GM21576 (cell line): ENCODE measurements at regions not wholly inside any gene's neighbourhood (a gene's known extent, or its start where the extent isn't known, plus 50 kb on each side); places are given as distances from the start of the nearest gene placed in this dataset.

ENCODE experiments used
- ATAC-seq: cut with Tn5 transposase; IDR thresholded peaks from one replicate; pipeline ENCODE4 v1.9.1; 2021; ENCODE audit warnings: mild to moderate bottlenecking, moderate library complexity; ENCODE audit not compliant: unreplicated experiment

DNA sequence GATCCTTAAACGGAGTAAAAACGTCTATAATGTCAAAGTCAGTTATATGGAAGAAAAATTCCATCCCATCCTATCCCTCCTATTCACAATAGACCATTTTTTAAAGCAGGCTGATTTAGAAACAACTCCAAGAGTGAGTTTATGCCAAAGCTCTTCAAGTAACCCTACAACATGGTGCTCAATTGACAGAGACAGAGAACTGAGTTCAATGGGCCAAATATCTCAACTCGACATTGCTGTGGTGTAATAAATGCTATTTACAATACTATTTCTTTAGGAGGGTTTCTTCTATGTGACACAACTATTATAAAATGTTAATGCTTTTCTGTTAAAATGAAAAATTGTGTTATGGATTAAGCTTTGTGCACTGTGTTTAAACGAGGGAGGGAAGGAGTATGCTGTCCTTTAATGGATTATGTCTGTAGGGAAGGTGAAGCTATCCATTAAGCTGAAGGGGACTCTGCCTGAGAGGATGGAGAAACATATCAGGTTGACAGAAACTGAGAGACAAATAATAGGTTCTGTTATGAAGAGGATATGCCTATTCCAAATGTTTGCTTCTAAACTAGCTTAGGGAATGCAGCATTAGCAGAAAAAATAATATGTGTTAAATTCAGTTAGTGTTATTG is 362.5 kb upstream of the CHRM3 start:
- ATAC-seq = no peak

DNA sequence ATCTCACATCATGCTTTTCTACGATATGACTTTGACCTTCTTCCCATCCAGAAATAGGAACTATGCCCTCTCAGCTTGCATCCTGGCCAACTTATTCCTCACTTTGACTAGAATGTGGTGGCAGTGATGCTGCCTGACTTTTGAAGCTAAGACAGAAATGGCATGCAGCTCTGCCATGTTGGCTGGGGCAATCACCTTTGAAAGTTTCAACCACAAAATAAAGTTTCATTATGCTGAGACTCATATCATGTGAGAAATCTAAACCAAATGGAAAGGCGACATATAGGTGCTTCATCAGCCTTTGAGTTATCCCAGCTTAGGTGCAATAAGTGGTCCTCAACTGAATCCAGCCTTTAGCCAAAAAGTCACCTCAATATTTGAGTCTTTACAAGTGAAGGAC is 370.0 kb upstream of the CHRM3 start:
- no peak for ATAC-seq

DNA sequence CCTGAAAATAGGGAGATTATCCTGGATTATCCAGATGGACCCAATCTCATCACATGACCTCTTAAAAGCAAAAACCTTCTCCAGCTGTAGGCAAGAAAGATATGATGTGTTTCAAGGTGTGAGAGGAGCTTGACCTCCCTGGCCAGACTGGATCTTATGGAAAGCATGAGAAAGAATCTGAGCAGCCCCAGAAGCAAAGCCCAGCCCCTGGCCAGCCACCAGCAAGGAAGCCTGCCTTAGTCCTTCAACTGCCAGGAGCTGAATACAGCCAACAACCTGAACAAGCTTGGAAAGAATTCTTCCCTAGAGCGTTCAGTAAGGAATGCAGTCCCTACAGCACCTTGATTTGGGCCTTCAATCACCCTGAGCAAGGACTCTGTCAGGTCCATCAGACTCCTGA is 375.0 kb upstream of the CHRM3 start:
- ATAC-seq = no peak

DNA sequence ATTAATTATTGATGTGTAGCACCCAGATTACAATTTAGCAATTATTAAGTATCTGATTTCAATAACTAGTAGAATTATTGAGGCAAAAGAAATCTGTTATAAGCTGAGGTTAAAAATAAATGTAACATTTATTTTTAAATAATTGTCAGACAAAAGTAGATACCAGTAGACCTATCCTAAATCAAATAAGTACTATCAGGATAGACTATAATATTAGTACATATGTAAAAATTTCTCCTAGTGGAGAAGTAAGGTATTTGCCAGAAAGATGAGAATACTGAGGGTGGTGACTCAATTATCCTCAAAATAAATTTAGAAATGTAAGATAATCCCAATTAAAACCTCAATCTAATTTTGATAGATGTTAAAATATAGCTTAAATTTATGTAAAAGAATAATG is 377.8 kb upstream of the CHRM3 start:
- ATAC-seq = no peak

DNA sequence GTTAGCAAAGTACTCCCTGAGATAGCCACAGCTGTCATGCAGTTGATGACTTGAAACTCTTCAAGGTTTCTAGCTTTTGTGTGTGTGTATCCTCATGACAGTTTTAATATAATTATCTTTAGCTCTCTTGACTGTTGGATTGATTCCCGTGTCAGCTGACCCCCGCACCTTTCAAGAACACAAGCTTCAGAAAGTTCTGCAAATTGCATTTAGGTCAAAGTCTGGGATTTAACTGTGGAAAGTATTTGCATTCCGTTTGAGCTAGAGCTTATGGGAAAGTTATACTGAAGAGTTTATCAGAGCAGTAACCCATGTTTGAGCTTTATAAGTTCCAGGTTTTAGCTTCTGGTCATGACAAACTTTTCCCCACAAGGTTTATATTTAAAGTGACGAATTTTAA is 380.1 kb upstream of the CHRM3 start:
- ATAC-seq = no peak

DNA sequence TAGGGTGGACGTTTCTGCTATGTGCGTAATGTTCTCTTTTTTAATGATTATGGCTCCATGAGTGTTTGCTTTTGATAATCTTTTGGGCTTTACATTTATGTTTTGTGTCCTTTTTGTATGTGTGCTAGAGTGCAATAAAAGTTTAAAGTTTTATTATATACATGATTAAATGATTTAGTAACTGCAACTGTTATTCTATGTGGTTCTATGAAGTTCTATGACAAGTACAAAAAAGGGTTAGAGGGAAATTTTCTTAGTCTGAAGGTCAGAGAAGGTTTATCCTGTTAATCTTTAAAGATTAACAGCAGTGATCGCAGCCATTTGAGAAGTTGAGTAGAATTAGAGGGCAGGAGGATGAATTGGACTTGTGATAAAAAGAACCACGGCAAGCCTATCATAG is 386.4 kb upstream of the CHRM3 start:
- no peak for ATAC-seq

DNA sequence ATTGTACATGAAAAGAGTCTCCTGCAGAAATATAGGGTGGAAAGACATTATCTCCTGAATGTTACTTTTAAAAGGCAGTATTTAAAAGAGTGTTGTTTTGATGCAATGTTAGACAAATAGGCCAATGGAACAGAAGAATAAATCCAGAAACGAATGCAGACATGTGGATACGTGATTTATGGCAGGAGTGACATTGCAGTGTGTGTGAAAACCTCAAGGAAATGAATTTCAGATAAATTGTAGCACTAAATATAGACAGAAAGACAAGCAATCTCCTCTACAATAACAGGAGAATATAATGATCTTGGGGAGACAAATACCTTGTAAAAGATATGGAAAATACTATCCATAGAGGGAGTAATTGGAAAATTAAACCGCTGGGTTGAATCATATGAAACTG is 387.8 kb upstream of the CHRM3 start:
- ATAC-seq = no peak

DNA sequence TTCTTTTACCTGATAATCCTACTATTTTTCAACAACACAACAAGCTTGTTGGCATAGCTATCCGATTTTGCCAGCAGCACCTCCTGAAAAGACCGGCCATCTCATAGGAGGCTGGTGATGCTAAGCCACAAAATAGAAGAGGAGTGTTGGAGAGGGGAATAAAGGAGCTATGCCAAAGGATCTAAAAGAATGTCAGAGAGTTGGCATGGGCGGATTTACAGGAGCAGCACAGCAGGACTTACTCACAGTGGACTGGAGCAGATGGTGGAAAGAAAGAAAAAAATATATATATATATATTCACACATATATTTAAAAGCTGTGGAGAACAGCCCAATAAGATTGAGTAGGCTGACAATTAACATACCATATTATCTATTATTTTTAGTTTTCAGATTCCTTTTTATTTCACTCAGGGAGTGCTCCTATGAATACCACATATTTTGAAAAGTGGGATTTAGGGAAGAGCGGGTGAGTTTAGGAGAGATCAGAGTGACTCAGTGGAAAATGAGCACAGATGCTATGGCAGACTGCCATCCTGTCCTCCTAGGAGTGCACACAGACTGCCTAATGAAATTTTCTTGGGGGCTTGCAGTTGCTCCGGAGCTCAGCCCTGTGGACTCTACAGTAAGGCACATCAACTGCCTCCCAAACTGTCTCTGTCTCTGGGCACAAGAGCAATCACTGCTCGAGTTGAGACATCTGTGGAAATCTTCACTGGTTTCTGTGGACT is 394.4 kb upstream of the CHRM3 start:
- no peak for ATAC-seq

DNA sequence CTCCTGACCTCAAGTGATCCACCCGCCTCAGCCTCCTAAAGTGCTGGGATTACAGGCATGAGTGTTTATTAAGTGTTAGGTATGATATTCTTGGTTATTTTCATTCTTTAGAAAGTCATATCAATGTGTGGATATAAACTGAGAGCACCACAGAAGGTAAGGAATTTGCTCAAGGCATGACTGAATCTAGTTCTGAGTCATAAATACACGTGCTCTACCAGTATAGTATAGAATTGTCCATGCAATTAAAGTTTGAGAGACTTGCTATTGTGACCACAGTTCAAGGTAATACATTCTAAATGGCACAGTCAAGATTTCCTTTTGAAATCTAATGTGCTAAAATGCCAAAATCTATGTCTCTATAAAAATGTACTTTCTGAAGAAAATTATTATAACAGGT is 401.1 kb upstream of the CHRM3 start:
- no peak for ATAC-seq

DNA sequence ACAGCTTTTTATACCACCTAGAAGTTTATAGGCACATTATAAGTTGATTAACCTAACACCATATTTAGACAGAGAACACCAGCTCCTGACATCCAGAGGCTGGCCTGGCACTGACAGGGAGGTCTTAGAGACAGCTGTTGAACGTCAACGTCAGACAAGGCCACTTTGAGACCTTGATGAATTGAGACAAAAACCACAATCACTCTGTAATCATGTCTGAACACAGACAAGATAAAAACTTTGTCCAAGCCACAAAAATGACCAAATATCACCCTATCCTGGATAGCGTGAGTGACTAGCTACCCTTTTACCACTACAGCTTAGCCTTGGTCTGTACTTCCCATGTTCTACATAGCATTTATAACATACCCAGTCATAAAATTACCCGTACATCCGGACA is 403.6 kb upstream of the CHRM3 start:
- ATAC-seq = no peak

DNA sequence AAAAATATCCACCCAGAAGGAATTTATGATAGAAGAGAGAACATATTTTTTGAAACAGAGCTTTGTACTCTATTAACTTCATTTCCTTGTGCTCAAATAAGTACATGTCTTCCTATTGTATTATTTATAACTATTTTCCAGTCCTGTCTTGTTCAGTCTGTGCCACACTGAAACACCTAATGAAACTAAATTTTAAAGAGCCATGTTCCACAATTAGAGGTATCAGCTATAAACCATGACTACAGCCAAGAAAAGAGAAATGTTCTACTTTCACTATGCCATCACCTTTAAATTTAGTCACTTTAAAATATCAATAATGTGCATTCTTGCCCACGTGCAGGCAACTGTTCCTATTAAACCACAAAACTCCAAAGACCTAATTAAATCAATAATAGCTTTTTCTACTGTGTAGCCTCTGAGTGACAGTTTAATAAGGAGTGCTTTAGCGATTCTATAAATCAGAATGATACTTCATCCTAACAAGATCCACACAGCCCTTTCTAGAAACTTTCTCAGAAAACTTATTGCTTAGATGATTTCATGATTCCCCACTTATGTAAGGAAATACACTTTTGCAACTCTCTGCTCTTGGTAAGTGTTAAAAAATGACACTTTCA is 404.9 kb upstream of the CHRM3 start:
- no peak for ATAC-seq

DNA sequence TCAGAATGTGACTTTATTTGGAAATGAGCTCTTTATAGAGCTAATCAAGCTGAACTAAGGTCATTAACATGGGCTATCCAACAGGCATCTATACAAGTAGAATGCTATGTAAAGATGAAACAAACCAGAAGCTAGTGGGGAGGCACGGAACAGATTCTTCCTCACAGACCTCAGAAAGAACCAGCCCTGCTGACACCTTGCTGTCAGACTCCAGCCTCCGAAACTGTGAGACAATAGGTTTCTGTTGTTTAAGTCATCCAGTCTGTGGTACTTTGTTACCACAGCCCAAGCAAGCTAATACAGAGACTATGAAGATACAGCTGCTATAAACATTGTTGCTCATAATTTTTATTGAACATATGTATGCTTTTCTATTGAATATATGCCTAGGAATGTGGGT is 406.3 kb upstream of the CHRM3 start:
- ATAC-seq = no peak

DNA sequence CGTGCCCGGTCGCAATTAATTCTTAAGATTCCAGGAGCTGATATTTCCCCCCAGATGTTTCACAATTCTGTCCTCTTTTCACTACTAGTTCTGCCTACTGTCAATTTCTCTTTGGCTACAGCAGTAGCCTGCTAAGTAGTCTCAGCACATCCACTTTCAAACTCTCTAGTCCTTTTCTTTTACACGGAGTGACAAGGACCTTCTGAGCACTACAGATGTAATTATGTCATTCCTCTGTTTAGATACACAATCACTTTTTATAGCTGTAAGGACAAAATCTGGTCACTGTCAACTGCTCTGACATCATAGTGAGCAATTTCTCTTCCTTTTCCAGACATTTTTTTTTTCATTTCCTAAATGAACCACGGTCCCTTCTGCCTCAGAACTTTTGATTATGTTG is 421.7 kb upstream of the CHRM3 start:
- ATAC-seq = no peak

DNA sequence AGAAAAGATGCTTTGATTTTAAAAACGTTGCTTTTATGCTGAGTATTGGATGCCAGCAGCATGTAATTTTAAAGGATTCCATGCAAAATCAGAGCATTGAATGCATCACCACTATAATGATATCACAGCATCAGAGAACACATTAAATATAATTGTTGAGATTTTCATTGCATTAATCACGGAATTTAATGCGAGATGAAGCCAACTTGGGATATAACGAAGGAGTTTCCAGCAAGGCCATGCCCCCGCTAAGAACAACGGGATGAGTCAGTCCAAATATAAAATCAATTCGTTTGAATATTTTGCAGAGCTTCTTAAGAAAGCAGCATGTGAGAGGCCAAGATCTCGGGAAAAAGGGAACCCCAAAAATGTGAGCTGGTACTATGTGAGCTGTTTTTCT is 423.4 kb upstream of the CHRM3 start:
- ATAC-seq = no peak

DNA sequence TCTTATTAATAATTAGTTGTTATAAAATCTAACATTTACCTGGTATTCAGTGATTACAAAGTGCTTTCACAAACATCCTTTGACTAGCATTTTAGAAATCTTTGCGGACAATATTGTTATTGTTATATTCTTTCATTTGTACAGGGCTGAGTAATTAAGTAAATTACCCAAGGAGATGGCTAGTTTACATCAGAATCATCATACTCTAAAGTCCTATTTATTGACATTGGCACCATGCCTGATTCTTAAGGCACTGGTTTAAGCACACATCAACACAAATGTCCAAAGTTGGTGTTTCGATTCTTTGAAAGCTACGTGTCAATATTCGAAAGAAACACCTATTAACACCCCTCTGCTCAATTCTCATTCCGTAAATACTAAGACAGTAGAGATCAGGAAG is 424.6 kb upstream of the CHRM3 start:
- no peak for ATAC-seq

DNA sequence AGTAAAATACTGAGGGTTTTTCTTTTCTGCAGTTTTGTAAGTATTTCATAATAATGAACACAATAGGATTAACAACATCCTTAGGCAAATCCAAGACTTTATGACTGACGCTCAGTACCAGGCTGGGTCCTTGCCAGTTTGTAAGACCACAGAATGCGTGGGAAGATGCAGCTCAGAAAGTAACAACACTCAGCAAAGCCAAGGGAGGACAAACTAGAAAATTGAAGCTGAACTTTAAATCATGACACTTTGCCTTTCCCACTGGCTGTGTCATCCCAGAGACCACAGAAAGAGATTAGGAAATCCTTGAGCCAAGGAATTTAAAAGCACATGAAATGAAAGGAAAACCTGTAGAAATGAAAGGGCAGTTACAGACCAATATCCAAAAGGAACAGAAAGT is 426.3 kb upstream of the CHRM3 start:
- ATAC-seq = no peak

DNA sequence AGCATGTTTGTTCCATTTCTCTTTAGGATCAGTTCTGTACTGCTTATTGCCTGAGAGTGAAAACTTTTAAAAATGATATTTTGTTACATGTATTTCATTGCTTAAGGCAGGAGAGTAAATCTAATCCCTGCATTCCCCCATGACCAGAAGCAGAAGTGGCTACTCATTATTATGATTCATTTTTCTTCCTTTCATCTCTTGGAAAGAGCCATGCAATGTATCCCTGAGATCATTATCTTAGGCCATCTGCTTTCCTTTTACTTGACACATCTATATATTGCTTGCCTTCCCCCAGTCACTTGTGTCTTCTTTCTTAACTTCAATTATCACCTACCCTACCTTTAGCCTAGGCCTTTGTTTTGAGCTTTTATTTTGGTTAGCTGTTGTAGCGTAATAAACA is 430.4 kb upstream of the CHRM3 start:
- ATAC-seq = no peak

DNA sequence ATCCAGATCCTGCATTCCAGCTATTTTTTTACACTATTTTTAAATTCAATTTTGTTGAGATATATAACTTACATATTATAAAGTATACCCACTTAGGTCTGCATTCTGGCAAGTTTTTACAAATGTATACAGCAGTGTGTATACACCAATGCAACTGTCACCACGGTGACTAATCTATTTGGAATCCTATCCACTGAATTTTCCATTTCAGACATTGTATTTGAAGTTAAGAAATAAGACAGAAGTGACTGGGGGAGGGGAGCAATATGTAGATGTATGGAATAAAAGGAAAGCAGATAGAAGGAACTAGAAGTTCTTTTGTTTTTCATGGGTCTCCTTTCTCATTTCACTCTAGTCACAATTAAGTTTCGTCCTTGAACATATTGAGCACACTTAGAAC is 431.5 kb upstream of the CHRM3 start:
- ATAC-seq = no peak

DNA sequence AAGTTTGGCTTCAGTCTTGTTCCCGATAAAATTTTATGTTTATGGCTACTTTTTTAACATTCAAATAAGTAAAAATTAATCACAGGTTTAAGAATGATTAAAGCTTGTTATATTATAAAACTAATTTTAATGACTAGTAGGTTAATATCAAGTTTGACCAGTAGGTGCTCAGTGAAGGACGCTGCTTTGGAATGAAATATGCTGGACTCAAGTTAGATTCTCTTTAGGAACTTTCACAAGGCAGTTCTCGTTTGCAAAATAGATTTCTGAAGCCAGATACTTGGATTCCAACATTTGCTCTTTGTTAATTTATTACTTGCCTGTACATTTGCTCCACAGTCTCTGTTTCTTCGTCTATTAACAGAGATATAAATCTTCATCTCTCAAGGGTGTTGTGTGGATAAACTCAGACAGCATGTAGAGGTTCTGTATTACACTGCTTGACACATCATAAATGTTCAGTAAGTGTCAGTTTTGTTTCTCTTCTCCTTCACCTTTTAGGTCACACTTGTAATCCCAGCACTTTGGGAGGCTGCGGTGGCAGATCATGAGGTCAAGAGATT is 432.8 kb upstream of the CHRM3 start:
- no peak for ATAC-seq

DNA sequence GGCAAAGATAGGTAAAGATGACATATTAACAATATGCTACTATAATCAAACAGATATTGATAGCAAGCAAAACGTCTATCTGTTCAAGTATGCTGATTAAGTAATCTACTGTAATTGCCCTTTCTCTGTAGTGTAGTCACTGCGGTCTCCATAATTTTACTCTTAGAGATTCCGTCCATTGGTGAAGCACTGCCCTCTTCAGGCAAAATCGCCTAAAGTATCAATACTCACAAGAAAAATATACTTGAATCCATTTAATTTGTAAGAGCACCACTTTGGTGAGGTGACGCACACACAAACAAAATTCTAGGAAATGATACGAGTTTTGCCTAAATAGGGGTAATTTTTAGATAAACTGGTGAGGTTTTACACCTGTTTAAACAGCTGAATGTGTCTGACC is 434.6 kb upstream of the CHRM3 start:
- no peak for ATAC-seq

DNA sequence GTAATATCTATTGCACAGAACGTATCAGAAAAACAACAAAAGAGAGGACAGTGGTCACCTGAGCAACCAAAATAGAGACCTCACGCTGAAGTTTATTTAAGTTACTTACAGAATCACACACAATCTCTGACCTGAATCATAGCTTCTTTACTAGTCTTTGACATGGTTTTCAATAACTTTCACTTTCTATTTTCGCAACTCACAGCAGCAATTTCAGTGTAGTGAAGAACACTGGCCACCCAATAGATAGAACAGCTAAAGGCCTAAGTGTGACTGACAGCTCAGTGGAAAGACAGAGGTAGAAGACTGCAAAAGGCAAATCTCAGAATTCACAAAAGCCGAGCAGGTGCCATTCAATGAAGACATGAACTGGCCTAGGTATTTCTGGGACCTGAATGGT is 435.6 kb upstream of the CHRM3 start:
- ATAC-seq = no peak

DNA sequence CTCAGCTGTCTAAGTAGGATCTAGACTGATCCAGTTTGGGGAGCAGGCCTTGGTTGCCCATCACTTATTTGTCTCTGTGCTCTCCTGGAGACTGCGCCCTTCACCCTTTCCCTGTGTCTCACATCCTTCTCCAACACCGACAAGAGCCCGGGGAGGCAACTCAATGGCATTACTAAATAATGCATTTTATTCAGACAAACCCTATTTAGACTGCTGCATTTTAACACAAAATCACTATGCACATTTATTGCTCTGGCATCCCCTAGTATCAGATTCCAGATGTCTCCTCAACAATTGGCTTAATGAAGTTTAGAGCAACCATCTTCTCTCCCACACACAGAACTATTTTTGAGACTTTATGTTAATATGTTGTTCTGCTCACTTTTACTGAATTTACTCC is 436.4 kb upstream of the CHRM3 start:
- ATAC-seq = no peak
